ENCODE measurements at regions not wholly inside any gene's neighbourhood (a gene's known extent, or its start where the extent isn't known, plus 50 kb on each side); places are given as distances from the start of the nearest gene placed in this dataset.

DNA sequence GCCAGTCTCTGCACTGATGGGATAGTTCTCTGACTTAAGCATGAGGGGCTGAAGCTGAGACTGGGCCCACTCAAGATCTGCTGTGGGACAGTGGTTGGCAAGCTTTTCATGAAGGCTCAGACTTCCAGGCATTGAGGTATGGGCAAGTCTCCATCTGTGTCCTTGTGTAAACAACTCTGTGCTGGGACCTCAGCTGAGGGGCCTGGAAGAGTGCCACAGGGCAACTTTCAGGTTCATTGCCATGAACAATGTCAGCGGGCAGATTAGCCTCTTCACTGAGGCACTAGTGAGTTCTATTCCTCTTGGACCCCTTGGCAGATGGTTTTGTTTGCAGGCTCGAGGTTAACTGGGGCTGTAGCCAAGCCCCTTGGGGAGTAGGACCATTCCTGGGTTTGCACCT lies 127.1 kb downstream of the MRPS30 start:
- TF ChIP-seq, protein P1, sequence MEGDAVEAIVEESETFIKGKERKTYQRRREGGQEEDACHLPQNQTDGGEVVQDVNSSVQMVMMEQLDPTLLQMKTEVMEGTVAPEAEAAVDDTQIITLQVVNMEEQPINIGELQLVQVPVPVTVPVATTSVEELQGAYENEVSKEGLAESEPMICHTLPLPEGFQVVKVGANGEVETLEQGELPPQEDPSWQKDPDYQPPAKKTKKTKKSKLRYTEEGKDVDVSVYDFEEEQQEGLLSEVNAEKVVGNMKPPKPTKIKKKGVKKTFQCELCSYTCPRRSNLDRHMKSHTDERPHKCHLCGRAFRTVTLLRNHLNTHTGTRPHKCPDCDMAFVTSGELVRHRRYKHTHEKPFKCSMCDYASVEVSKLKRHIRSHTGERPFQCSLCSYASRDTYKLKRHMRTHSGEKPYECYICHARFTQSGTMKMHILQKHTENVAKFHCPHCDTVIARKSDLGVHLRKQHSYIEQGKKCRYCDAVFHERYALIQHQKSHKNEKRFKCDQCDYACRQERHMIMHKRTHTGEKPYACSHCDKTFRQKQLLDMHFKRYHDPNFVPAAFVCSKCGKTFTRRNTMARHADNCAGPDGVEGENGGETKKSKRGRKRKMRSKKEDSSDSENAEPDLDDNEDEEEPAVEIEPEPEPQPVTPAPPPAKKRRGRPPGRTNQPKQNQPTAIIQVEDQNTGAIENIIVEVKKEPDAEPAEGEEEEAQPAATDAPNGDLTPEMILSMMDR (IDR thresholded peaks at IDR 0.05) = no peak
- no peak for ATAC-seq (ENCODE audit: low FRiP score)
- no peak for DNase-seq (ENCODE audit: low spot score)

DNA sequence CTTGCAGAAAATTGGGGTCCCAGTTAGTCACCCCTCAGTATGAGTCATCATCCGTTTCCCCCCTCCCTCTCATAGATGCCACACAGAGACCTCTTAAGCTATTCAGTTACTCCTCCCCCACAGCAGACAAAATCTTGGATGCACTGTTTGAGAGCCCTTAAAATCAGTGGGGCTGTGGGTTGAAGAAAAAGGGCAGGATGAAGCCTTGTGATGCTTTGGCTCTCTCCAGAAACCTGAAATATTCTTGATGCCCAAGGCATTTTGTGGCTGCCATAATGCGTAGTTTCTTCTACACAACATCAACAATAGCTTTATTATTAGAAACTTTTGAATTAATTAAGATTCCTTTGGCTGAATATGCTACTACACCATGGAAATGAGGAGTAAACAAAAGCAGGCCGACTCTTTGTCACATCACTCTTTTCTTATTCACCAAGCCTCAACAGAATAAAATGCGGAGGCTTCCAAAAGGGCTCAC lies 133.8 kb downstream of the MRPS30 start:
- DNase-seq (ENCODE audit: low spot score) (no peak), ATAC-seq (ENCODE audit: low FRiP score) (no peak)
- TF ChIP-seq, protein P1 (IDR thresholded peaks at IDR 0.05) = no peak

DNA sequence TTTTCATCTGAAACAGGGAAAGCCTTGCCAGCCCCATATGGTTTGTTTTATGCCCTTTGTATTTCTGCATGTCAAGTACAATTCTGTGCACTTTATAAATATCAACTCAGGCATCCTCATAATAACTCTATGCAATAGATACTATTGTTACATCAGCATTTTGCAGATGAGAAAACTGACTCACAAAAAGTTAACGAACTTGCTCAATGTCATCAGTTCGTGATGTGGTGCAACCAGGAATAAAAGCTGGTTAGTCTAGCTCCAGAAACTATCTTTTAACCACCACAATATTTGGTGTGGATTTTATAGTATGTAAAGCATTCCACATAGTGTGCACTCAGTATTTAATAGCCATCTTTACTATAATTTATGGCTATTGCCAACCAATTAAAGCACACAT lies 134.9 kb downstream of the MRPS30 start:
- no peak for ATAC-seq (ENCODE audit: low FRiP score)
- TF ChIP-seq, protein P1 (IDR thresholded peaks at IDR 0.05) = no peak

DNA sequence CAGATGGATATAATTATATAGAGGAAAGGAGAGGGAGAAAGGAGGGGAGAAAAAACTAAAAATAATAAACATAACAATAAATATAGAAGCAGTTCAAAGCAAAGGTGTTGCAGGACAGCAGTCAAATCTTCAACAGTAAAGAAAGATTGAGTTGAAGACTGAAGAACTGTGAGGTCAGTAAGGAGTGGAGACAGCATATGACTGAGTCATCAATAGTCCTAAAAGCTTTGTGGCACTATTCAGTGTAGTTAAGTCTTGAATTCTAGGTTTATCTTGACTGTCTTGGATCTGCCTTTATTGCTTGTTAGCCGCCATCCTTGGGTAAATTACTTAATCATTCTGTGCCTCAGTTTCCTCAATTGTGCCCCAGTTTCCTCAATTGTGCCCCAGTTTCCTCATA lies 137.0 kb downstream of the MRPS30 start:
- TF ChIP-seq, protein P1 (IDR thresholded peaks at IDR 0.05) = no peak
- ATAC-seq (ENCODE audit: low FRiP score) = no peak
- no peak for DNase-seq (ENCODE audit: low spot score)

More for the DNA sequence above, 134.9 kb downstream of the MRPS30 start:
- DNase-seq (ENCODE audit: low spot score) = no peak

DNA sequence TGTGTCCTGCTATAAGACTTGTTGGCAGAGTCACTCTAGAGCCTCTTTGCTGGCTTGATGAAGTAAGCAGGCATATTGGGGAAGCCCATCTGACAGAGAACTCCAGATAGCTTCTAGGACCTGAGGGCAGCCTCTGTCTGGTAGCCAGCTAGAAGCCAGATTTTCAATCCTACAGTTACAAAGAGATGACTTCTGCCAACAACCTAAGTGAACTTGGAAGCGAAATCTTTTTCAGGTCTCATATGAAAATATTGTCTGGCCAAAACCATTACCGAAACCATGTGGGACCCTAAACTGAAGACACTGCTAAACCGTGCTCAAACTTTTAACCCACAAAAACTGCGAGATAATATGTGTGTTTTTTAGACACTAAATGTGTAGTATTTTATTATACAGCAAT lies 140.9 kb downstream of the MRPS30 start:
- DNase-seq (ENCODE audit: low spot score) (no peak), ATAC-seq (ENCODE audit: low FRiP score) (no peak)
- TF ChIP-seq, protein P1 (IDR thresholded peaks at IDR 0.05) = no peak

DNA sequence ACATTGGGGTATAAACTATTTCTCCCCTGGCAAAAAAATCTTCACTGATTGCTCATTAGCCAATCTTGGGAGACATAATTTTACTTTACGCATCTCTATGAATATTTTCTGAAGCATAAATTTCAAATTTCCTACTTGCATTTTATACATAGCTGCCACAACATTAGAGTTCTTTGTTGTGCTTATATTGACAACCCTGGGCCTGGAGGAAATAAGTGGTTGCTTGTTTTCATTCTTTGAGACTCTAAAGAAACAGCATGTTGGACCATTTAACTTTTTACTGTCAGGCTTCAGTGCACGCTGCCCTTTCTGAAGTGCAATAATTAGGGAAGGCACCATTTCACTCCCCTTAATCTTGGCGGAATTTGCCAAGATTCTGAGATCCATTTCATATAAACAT lies 142.6 kb downstream of the MRPS30 start:
- no peak for ATAC-seq (ENCODE audit: low FRiP score)
- TF ChIP-seq, protein P1 (IDR thresholded peaks at IDR 0.05) = no peak
- DNase-seq (ENCODE audit: low spot score) = no peak

DNA sequence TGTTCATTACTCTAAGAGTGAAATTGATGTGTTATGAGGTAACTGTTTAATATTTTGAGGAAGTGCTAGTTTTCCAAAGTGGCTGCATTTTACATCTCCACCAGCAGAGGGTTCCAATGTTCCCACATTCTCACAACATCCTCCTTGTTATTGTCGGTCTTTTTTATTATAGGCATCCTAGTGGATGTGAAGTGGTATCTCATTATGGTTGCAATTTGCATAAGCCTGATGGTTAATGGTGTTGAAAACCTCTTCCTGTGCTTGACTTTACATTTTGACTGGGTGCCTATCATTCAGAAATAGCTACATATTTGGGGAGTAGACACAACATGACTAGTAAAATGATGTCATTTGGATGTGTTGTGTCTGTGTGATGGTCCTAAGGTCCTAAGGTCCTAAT lies 143.6 kb downstream of the MRPS30 start:
- ATAC-seq (ENCODE audit: low FRiP score) (no peak), DNase-seq (ENCODE audit: low spot score) (no peak)
- TF ChIP-seq, protein P1 (IDR thresholded peaks at IDR 0.05) = no peak
